ENCODE measurements at regions not wholly inside any gene's neighbourhood (a gene's known extent, or its start where the extent isn't known, plus 50 kb on each side); places are given as distances from the start of the nearest gene placed in this dataset.
"Not testable (repeated sequence)": the region's sequence is repeated elsewhere in the genome, so short reads cannot be mapped to it uniquely, and the experiment has no call there.

DNA sequence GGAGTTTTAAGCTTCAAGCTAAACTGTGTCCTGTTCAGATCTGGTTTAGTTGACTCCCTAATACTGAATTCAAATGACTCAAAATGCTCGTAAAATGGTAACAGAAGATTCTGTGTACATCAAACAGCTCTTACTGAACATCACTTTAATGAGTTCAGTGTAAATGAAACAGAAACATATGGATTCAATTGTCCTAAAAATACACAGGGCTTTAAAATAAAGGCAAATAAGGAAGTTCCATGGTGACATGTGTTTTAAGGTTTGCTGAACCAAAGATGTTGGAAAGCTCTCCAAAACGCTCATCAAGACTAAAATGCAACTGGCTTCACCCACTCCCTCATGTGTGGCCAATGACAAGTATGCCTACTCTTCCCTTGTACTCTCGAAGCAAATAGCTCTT, 340.0 kb upstream of the PIK3R1 start:
- peaks cover 3% of the 10 kb centered on the region for H3K4me1 Mint-ChIP-seq
- peaks cover 2% of the 10 kb centered on the region for H3K9me3 Mint-ChIP-seq
- Histone ChIP-seq H2AFZ (replicated peaks) (no peak overlapping the region), H3K4me1 (peaks cover 2% of the 10 kb centered on the region), H3K36me3 (no peaks in the 10 kb centered on the region), H3K79me2 (ENCODE audit: low read depth) (no peaks in the 10 kb centered on the region), H3K9me3 (ENCODE audit: low read depth) (no peaks in the 10 kb centered on the region), H4K20me1 (ENCODE audit: low read depth) (no peaks in the 10 kb centered on the region), H3K4me2 (no peak overlapping the region), H3K27ac (no peak overlapping the region), H3K4me3 (no peak overlapping the region), H3K9ac (no peak overlapping the region), H3K27me3 (no peaks in the 10 kb centered on the region), H3F3A (ENCODE audit: low read depth) (no peaks in the 10 kb centered on the region)
- TF ChIP-seq, protein P1, sequence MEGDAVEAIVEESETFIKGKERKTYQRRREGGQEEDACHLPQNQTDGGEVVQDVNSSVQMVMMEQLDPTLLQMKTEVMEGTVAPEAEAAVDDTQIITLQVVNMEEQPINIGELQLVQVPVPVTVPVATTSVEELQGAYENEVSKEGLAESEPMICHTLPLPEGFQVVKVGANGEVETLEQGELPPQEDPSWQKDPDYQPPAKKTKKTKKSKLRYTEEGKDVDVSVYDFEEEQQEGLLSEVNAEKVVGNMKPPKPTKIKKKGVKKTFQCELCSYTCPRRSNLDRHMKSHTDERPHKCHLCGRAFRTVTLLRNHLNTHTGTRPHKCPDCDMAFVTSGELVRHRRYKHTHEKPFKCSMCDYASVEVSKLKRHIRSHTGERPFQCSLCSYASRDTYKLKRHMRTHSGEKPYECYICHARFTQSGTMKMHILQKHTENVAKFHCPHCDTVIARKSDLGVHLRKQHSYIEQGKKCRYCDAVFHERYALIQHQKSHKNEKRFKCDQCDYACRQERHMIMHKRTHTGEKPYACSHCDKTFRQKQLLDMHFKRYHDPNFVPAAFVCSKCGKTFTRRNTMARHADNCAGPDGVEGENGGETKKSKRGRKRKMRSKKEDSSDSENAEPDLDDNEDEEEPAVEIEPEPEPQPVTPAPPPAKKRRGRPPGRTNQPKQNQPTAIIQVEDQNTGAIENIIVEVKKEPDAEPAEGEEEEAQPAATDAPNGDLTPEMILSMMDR (IDR thresholded peaks at IDR 0.05): no peak
- TF ChIP-seq EZH2 (IDR thresholded peaks at IDR 0.05) (no peak), EZH2phosphoT487 (IDR thresholded peaks at IDR 0.05) (no peak)
- no peak overlapping the region for H3K27ac Mint-ChIP-seq
- H3K4me3 Mint-ChIP-seq: no peak overlapping the region
- peaks cover 2% of the 10 kb centered on the region for H3K27me3 Mint-ChIP-seq (ENCODE audit: insufficient read depth, low read depth)
- DNase-seq (ENCODE audit: low spot score): no peak
- no peaks in the 10 kb centered on the region for H3K36me3 Mint-ChIP-seq

DNA sequence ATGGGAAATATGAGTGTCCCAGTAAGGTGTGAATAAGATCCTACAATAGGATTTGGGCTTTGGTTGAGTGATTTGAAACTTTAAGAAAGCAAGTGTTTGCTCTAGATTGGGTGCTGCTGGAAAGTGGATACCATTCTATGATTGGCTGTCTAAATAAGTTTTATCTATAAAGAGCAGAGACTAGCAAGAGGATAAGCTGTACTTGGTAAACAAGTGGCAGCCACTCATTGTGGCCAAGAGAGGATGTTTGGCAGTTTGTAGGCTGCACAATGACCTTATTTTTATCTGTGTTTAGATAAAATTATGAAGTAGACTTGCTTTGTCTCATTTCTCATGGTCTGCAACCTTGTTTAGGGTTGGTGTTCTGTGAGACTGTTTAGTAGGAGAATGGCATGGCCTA, 341.6 kb upstream of the PIK3R1 start:
- Histone ChIP-seq H3K9me3 (ENCODE audit: low read depth) (no peaks in the 10 kb centered on the region), H3K9ac (no peak overlapping the region), H3K27me3 (no peaks in the 10 kb centered on the region), H3K4me2 (no peak overlapping the region), H2AFZ (replicated peaks) (no peak overlapping the region), H3K36me3 (no peaks in the 10 kb centered on the region), H3K4me3 (no peak overlapping the region), H3K27ac (no peak overlapping the region), H3F3A (ENCODE audit: low read depth) (no peaks in the 10 kb centered on the region), H3K4me1 (no peaks in the 10 kb centered on the region), H3K79me2 (ENCODE audit: low read depth) (no peaks in the 10 kb centered on the region), H4K20me1 (ENCODE audit: low read depth) (no peaks in the 10 kb centered on the region)
- TF ChIP-seq EZH2 (IDR thresholded peaks at IDR 0.05): no peak
- TF ChIP-seq, protein P1 (IDR thresholded peaks at IDR 0.05): no peak
- no peak for TF ChIP-seq EZH2phosphoT487 (IDR thresholded peaks at IDR 0.05)
- peaks cover 2% of the 10 kb centered on the region for H3K27me3 Mint-ChIP-seq (ENCODE audit: insufficient read depth, low read depth)
- no peaks in the 10 kb centered on the region for H3K36me3 Mint-ChIP-seq
- no peak for DNase-seq (ENCODE audit: low spot score)
- no peaks in the 10 kb centered on the region for H3K4me1 Mint-ChIP-seq
- no peak overlapping the region for H3K27ac Mint-ChIP-seq
- peaks cover 2% of the 10 kb centered on the region for H3K9me3 Mint-ChIP-seq
- no peak overlapping the region for H3K4me3 Mint-ChIP-seq

DNA sequence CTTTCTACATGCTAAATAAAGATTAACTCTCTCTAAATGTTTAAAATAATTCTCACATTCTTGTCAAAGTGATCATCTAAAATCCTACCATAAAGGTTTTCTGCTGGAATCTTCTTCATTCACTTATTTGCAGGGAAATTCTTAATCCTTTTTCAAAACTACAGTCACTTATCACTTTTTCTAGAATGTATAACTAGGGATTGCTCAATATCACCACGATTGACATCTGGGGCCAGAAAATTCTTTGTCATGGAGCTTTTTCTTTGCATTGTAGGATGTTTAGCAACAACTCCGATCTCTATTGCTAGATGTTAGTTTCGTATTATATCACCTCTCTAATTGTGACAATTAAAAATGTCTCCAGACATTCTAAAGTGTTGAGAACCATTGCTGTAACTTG, 344.9 kb upstream of the PIK3R1 start:
- Histone ChIP-seq H3K36me3 (no peaks in the 10 kb centered on the region), H3F3A (ENCODE audit: low read depth) (no peaks in the 10 kb centered on the region), H3K4me3 (no peak overlapping the region), H3K79me2 (ENCODE audit: low read depth) (no peaks in the 10 kb centered on the region), H2AFZ (replicated peaks) (no peak overlapping the region), H3K27ac (no peak overlapping the region), H3K9me3 (ENCODE audit: low read depth) (no peaks in the 10 kb centered on the region), H4K20me1 (ENCODE audit: low read depth) (no peaks in the 10 kb centered on the region), H3K9ac (no peak overlapping the region), H3K4me1 (no peaks in the 10 kb centered on the region), H3K4me2 (no peak overlapping the region), H3K27me3 (no peaks in the 10 kb centered on the region)
- no peaks in the 10 kb centered on the region for H3K27me3 Mint-ChIP-seq (ENCODE audit: insufficient read depth, low read depth)
- no peak for DNase-seq (ENCODE audit: low spot score)
- H3K4me1 Mint-ChIP-seq: no peaks in the 10 kb centered on the region
- no peaks in the 10 kb centered on the region for H3K36me3 Mint-ChIP-seq
- H3K4me3 Mint-ChIP-seq: no peak overlapping the region
- TF ChIP-seq EZH2phosphoT487 (IDR thresholded peaks at IDR 0.05) (no peak), EZH2 (IDR thresholded peaks at IDR 0.05) (no peak)
- TF ChIP-seq, protein P1 (IDR thresholded peaks at IDR 0.05): no peak
- no peak overlapping the region for H3K27ac Mint-ChIP-seq
- H3K9me3 Mint-ChIP-seq: no peaks in the 10 kb centered on the region

DNA sequence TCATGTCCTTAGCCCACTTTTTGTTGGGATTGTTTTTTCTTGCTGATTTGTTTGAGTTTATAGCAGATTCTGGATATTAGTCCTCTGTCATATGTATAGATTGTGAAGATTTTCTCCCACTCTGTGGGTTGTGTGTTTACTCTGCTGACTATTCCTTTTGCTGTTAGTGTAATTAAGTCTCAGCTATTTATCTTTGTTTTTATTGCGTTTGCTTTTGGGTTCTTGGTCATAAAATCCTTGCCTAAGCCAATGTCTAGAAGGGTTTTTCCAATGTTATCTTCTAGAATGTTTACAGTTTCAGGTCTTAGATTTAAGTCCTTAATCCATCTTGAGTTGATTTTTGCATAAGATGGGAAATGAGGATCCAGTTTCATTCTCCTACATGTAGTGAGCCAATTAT, 351.2 kb upstream of the PIK3R1 start:
- H3K27ac ChIP-seq; H3K4me2 ChIP-seq; H3K27ac Mint-ChIP-seq; H3K36me3 Mint-ChIP-seq; H3K27me3 Mint-ChIP-seq (ENCODE audit: insufficient read depth, low read depth); H3K27me3 ChIP-seq; H3K4me1 Mint-ChIP-seq; H3K9me3 ChIP-seq (ENCODE audit: low read depth); H3K4me1 ChIP-seq; H3K36me3 ChIP-seq; H3K4me3 ChIP-seq; H3K9ac ChIP-seq; H2AFZ ChIP-seq (replicated peaks); H4K20me1 ChIP-seq (ENCODE audit: low read depth); H3K4me3 Mint-ChIP-seq; H3K79me2 ChIP-seq (ENCODE audit: low read depth); DNase-seq (ENCODE audit: low spot score); H3F3A ChIP-seq (ENCODE audit: low read depth); H3K9me3 Mint-ChIP-seq: not testable (repeated sequence)

Measured in neural progenitor cell (in vitro differentiated cells).